Endothelial cell of umbilical vein (primary cell): ENCODE measurements at regions not wholly inside any gene's neighbourhood (a gene's known extent, or its start where the extent isn't known, plus 50 kb on each side); places are given as distances from the start of the nearest gene placed in this dataset.
"Not testable (repeated sequence)": the region's sequence is repeated elsewhere in the genome, so short reads cannot be mapped to it uniquely, and the experiment has no call there.

Experiments used
- EZH2 ChIP-seq: IDR thresholded peaks from 2 replicates; pipeline ENCODE4 v1.6.1; 2012; ENCODE audit warnings: borderline replicate concordance, low read depth, mild to moderate bottlenecking, moderate library complexity, low read length, inconsistent platforms; ENCODE audit not compliant: severe bottlenecking
- FOS ChIP-seq: IDR thresholded peaks from 2 replicates; pipeline ENCODE4 v1.6.1; 2011; ENCODE audit warnings: mild to moderate bottlenecking, low read length, moderate library complexity, borderline replicate concordance; ENCODE audit not compliant: insufficient read depth
- JUN ChIP-seq: IDR thresholded peaks from 2 replicates; pipeline ENCODE4 v1.6.1; 2011; ENCODE audit warnings: borderline replicate concordance, low read depth; ENCODE audit not compliant: insufficient read length, insufficient read depth
- MAX ChIP-seq: IDR thresholded peaks from 2 replicates; pipeline ENCODE4 v1.6.1; 2011; ENCODE audit not compliant: insufficient read depth, insufficient read length
- POLR2A ChIP-seq: IDR thresholded peaks from 2 replicates; pipeline ENCODE4 v1.6.1; 2012; ENCODE audit warnings: low read depth, mild to moderate bottlenecking, control low read depth, low read length
- POLR2AphosphoS5 ChIP-seq: IDR thresholded peaks from 2 replicates; pipeline ENCODE4 v1.6.1; 2012; ENCODE audit warnings: low read depth, mild to moderate bottlenecking, control low read depth, low read length, moderate library complexity; ENCODE audit not compliant: insufficient read depth
- TF ChIP-seq, protein P1 (sequence below), 2 donors: IDR thresholded peaks; 1 replicate in 1 of 2; 2 replicates in 1 of 2; pipeline ENCODE4 v1.5.1; 2011; ENCODE audit warnings: low read length in 2 of 2, mild to moderate bottlenecking in 2 of 2, moderate library complexity in 2 of 2, control low read depth in 1 of 2, inconsistent platforms in 1 of 2, low read depth in 1 of 2; ENCODE audit not compliant: insufficient read depth in 1 of 2; ENCODE audit errors: extremely low read depth in 1 of 2

GRCh38 chr3:125768821-125769220 lies 173.5 kb upstream of the OSBPL11 start:
- TF ChIP-seq EZH2, MAX, POLR2AphosphoS5, POLR2A, FOS, JUN: not testable (repeated sequence)
- TF ChIP-seq, protein P1, sequence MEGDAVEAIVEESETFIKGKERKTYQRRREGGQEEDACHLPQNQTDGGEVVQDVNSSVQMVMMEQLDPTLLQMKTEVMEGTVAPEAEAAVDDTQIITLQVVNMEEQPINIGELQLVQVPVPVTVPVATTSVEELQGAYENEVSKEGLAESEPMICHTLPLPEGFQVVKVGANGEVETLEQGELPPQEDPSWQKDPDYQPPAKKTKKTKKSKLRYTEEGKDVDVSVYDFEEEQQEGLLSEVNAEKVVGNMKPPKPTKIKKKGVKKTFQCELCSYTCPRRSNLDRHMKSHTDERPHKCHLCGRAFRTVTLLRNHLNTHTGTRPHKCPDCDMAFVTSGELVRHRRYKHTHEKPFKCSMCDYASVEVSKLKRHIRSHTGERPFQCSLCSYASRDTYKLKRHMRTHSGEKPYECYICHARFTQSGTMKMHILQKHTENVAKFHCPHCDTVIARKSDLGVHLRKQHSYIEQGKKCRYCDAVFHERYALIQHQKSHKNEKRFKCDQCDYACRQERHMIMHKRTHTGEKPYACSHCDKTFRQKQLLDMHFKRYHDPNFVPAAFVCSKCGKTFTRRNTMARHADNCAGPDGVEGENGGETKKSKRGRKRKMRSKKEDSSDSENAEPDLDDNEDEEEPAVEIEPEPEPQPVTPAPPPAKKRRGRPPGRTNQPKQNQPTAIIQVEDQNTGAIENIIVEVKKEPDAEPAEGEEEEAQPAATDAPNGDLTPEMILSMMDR (IDR thresholded peaks at IDR 0.05; ENCODE audit: extremely low read depth in 1 of 2, insufficient read depth in 1 of 2, low read depth in 1 of 2, low read length in 2 of 2), result not testable (repeated sequence)
